Thoracic aorta (tissue), 2 donors: ENCODE measurements at regions not wholly inside any gene's neighbourhood (a gene's known extent, or its start where the extent isn't known, plus 50 kb on each side); places are given as distances from the start of the nearest gene placed in this dataset.

Experiments used
- ATAC-seq: fragments of 150-250 bp; one replicate; pipeline ENCODE4 v1.8.0; 2017; ENCODE audit warnings: low read depth; ENCODE audit not compliant: insufficient number of reproducible peaks, low FRiP score
- DNase-seq: peaks from one replicate; pipeline ENCODE4 v3.0.0-alpha.2; 2020; ENCODE audit warnings: low spot score
- H3K27ac ChIP-seq, 2 donors: fragments of 200-600 bp; sonication (generic); 1 replicate in 1 of 2; 2 replicates in 1 of 2; pipeline ENCODE4 v1.5.1; 2016; ENCODE audit warnings: mild to moderate bottlenecking in 2 of 2, moderate library complexity in 2 of 2
- H3K27me3 ChIP-seq: fragments of 200-600 bp; sonication (generic); replicated peaks from 2 replicates; pipeline ENCODE4 v1.6.0; 2016; ENCODE audit warnings: mild to moderate bottlenecking; ENCODE audit not compliant: insufficient read depth
- H3K36me3 ChIP-seq: fragments of 200-600 bp; sonication (generic); one replicate; pipeline ENCODE4 v1.5.1; 2016
- H3K4me1 ChIP-seq, 2 donors: fragments of 200-600 bp; sonication (generic); 1 replicate in 1 of 2; 2 replicates in 1 of 2; pipeline versions ENCODE4 v1.5.1 to v1.6.0; 2016; ENCODE audit warnings: low read depth in 2 of 2, mild to moderate bottlenecking in 1 of 2; ENCODE audit not compliant: control insufficient read depth in 1 of 2
- H3K4me3 ChIP-seq: fragments of 200-600 bp; sonication (generic); 2 replicates; pipeline ENCODE4 v1.5.1; 2016; ENCODE audit warnings: mild to moderate bottlenecking
- H3K9me3 ChIP-seq: fragments of 200-600 bp; sonication (generic); 2 replicates; pipeline ENCODE4 v1.5.1; 2016
- CTCF ChIP-seq: fragments of 200-600 bp; sonication (generic); IDR thresholded peaks from one replicate; pipeline ENCODE4 v1.5.1; 2019; ENCODE audit warnings: antibody characterized with exemption

DNA sequence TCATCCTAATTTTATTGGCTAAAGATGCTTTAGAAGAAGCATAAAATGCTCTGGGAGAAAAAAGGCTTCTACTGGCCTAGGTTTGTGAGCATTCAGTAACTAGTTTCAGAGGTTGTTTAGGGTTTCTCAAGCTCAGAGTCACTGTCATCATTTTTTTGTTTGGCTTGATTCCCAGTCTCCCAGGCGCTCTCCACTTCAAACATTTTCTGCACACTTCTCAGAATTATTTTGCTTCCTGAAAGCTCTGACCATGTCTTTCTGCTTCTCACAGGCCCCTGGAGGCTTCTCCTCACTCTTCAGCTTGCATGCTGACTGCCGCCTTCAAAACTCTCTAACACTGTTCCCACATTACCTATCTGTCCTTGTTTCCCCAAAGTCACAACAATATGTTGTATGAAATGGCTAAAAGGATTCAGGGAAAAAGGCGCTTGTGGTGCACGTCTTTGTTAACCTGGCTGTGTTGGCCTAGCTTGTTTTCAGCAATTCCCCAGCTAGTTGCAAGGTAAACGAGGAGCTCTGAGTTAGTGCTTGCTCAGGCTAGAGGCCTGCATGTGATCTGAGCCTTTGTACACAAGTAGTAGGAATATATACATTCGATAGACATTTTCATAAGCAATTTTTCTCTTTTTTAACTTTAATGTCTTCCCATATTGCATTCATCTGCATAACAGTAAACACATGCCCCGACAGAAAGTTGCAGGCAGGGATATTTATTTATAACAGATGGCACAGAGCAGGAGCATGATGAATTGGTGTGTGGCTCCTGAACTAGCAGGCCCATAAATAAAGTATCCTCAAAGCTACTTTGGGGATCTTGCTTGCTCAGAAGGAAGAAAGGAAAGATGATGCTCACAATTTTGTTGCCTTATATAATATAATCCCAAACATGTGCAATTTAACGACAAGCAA lies 129.2 kb upstream of the DPH6 start:
- Histone ChIP-seq H3K36me3 (no peaks in the 10 kb centered on the region), H3K9me3 (no peaks in the 10 kb centered on the region), H3K4me3 (no peak overlapping the region), H3K27ac (no peak overlapping the region), H3K27me3 (no peaks in the 10 kb centered on the region), H3K4me1 (peaks cover 0 to 15% of the 10 kb centered on the region in 2 donors)
- no peak for ATAC-seq
- no peak for DNase-seq
- TF ChIP-seq CTCF: no peak

DNA sequence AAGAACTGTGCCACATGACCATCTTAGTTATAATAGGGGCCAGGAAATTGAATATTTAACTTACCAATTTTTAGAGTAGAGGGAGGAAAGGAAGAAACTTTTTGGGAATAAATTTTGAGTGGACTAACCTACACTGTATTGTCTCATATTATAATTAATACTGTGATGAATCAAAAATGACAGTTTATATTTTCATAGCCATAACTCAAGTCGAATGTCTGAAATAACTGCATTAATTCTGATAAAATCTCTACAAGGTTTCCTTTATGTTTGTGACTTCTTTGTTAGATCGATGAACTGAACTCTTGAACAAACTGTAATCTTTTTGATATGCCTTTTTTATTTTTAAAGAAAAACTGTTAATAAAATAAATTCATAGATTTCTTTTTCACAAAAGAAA lies 132.8 kb upstream of the DPH6 start:
- no peak for TF ChIP-seq CTCF
- no peaks in the 10 kb centered on the region for H3K9me3 ChIP-seq
- H3K27ac ChIP-seq: no peak overlapping the region
- peaks cover 4 to 26% of the 10 kb centered on the region in 2 donors for H3K4me1 ChIP-seq
- no peak overlapping the region for H3K4me3 ChIP-seq
- no peaks in the 10 kb centered on the region for H3K27me3 ChIP-seq
- H3K36me3 ChIP-seq: no peaks in the 10 kb centered on the region
- DNase-seq (no peak), ATAC-seq (no peak)

- H3K27ac ChIP-seq: no peak overlapping the region
- no peak for TF ChIP-seq CTCF
- H3K36me3 ChIP-seq: no peaks in the 10 kb centered on the region
- no peaks in the 10 kb centered on the region for H3K9me3 ChIP-seq
- H3K4me3 ChIP-seq: no peak overlapping the region
- peaks cover 4 to 26% of the 10 kb centered on the region in 2 donors for H3K4me1 ChIP-seq
- no peak for DNase-seq
- H3K27me3 ChIP-seq: no peaks in the 10 kb centered on the region
- ATAC-seq: no peak
Observed at GRCh38 chr15:35679186-35679585, 133.2 kb upstream of the DPH6 start.

DNA sequence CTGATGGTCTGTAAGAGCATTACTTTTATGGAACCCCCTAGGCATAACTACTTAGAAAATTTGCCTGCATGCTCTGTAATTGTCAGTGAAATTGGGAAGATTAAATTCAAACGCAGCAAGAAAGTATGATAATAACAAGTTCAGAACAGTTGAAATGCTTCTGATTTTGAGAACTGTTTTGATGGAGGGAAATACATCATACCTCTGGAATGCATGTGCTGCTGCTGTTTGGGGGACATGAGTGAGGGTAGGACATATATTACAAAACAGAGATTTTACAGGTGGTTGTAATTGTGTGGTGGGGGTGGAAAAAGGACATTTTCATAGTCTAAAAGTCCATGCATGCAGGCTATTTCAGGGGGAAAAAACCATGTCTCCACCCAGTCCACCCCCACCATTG lies 135.0 kb upstream of the DPH6 start:
- Histone ChIP-seq H3K36me3 (no peaks in the 10 kb centered on the region), H3K4me3 (no peak overlapping the region), H3K27ac (no peak overlapping the region), H3K27me3 (no peaks in the 10 kb centered on the region), H3K4me1 (peaks cover 4 to 20% of the 10 kb centered on the region in 2 donors), H3K9me3 (no peaks in the 10 kb centered on the region)
- DNase-seq (no peak), ATAC-seq (no peak)
- TF ChIP-seq CTCF: no peak

- no peak for TF ChIP-seq CTCF
- H3K4me1 ChIP-seq: peaks cover 8 to 20% of the 10 kb centered on the region in 2 donors
Observed at GRCh38 chr15:35686347-35686746, 140.4 kb upstream of the DPH6 start.

More at GRCh38 chr15:35686347-35686746, 140.4 kb upstream of the DPH6 start:
- DNase-seq (no peak), ATAC-seq (no peak)
- no peaks in the 10 kb centered on the region for H3K9me3 ChIP-seq
- no peak overlapping the region for H3K4me3 ChIP-seq
- H3K27me3 ChIP-seq: no peaks in the 10 kb centered on the region
- no peak overlapping the region for H3K27ac ChIP-seq
- no peaks in the 10 kb centered on the region for H3K36me3 ChIP-seq
